ENCODE measurements at regions not wholly inside any gene's neighbourhood (a gene's known extent, or its start where the extent isn't known, plus 50 kb on each side); places are given as distances from the start of the nearest gene placed in this dataset.

GRCh38 chr1:5271264-5271663, 616.9 kb downstream of the AJAP1 start:
- Histone ChIP-seq H3K4me3 (replicated peaks in 1 of 2; ENCODE audit: low read depth in 1 of 2, low read length in 2 of 2) (no peak overlapping the region), H3K9me3 (ENCODE audit: control insufficient read depth in 1 of 2, insufficient read depth in 1 of 2, low read depth in 1 of 2, low read length in 2 of 2) (no peaks in the 10 kb centered on the region; a peak in 1 of 4 replicates), H3K9ac (ENCODE audit: low read length) (no peak overlapping the region), H2AFZ (ENCODE audit: low read depth, low read length, poor library complexity, severe bottlenecking) (no peak overlapping the region), H3K27me3 (ENCODE audit: insufficient read depth, low read length) (no peaks in the 10 kb centered on the region), H3K4me1 (ENCODE audit: control insufficient read depth in 1 of 2, insufficient read depth in 2 of 2, low read length in 2 of 2) (no peaks in the 10 kb centered on the region), H3K9me2 (ENCODE audit: insufficient read depth) (no peaks in the 10 kb centered on the region), H3K27ac (ENCODE audit: low read depth, low read length) (no peak overlapping the region), H3K79me2 (ENCODE audit: insufficient read depth, low read length) (no peaks in the 10 kb centered on the region), H4K20me1 (ENCODE audit: insufficient read depth) (no peaks in the 10 kb centered on the region), H3K36me3 (ENCODE audit: control insufficient read depth in 1 of 2, insufficient read depth in 2 of 2, low read length in 2 of 2) (no peaks in the 10 kb centered on the region), H3K4me2 (ENCODE audit: low read length) (no peak overlapping the region)
- ATAC-seq, result no peak
- ChIA-PET RAD21 (ENCODE audit: low non-redundant PET in 1 of 2, low total read pairs in 2 of 2, uncharacterized antibody in 2 of 2, unreplicated experiment in 2 of 2) (no interaction called here), CTCF (no interaction called here), POLR2A (no interaction called here)
- TF ChIP-seq EZH2phosphoT487 (IDR thresholded peaks at IDR 0.05; ENCODE audit: borderline replicate concordance) (no peak), SP1 (IDR thresholded peaks at IDR 0.05; ENCODE audit: low read depth) (no peak), FOSL1 (IDR thresholded peaks at IDR 0.05; ENCODE audit: low read depth) (no peak), RAD21 (IDR thresholded peaks at IDR 0.05; ENCODE audit: low read depth) (no peak), SRF (IDR thresholded peaks at IDR 0.05; ENCODE audit: low read depth) (no peak), YY1 (IDR thresholded peaks at IDR 0.05; ENCODE audit: extremely low read depth, insufficient replicate concordance, low read depth, low read length) (no peak), REST (IDR thresholded peaks at IDR 0.05; ENCODE audit: low read depth) (no peak), ZBTB33 (IDR thresholded peaks at IDR 0.05; ENCODE audit: extremely low read depth, insufficient replicate concordance, low read length) (no peak), ZFX (IDR thresholded peaks at IDR 0.05) (no peak), POLR2AphosphoS5 (IDR thresholded peaks at IDR 0.05; ENCODE audit: low read depth, low read length) (no peak), EGR1 (IDR thresholded peaks at IDR 0.05; ENCODE audit: low read depth) (no peak), POLR2A (IDR thresholded peaks at IDR 0.05; ENCODE audit: borderline replicate concordance, extremely low read depth, insufficient read depth, insufficient read length) (no peak), CTCF (IDR thresholded peaks at IDR 0.05 in 2 of 3, conservative IDR thresholded peaks at IDR 0.05 in 1 of 3; ENCODE audit: borderline replicate concordance in 1 of 3, insufficient read depth in 1 of 3, low read depth in 2 of 3, low read length in 2 of 3) (no peak), EZH2 (IDR thresholded peaks at IDR 0.05) (no peak), SIN3A (IDR thresholded peaks at IDR 0.05; ENCODE audit: low read depth) (no peak)
- TF ChIP-seq, protein P1, sequence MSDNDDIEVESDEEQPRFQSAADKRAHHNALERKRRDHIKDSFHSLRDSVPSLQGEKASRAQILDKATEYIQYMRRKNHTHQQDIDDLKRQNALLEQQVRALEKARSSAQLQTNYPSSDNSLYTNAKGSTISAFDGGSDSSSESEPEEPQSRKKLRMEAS (IDR thresholded peaks at IDR 0.05), result no peak
- intact Hi-C loops (cut with micrococcal nuclease), result no loop called here
- DNase-seq (ENCODE audit: low read depth, low spot score), result no peak
- no TSS peak for BruUV-seq (replicated peaks)

Data from HCT116 (cell line).